ENCODE measurements at regions not wholly inside any gene's neighbourhood (a gene's known extent, or its start where the extent isn't known, plus 50 kb on each side); places are given as distances from the start of the nearest gene placed in this dataset.
"Not testable (repeated sequence)": the region's sequence is repeated elsewhere in the genome, so short reads cannot be mapped to it uniquely, and the experiment has no call there.

DNA sequence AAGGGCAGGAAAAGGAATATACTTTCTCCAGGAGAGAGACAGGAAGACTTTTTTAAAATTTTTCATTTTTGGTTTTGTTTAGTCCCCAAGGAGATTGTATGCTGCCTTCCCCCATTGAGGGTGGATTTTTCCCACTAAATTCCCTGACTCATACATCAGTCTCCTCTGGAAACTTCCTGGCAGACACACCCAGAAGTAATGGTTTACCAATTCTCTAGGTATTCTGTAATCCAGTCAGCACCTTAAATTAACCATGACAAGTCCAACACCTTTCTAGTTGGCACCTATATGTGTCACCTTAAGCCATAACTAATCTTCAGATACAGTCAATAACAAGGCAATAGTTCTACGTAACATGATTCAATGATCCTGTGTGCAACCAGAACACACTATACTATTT, 373.6 kb upstream of the NPAP1 start:
- TF ChIP-seq, protein P1, sequence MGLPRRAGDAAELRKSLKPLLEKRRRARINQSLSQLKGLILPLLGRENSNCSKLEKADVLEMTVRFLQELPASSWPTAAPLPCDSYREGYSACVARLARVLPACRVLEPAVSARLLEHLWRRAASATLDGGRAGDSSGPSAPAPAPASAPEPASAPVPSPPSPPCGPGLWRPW (IDR thresholded peaks at IDR 0.05), result not testable (repeated sequence)
- not testable (repeated sequence) for TF ChIP-seq RNF2 (IDR thresholded peaks at IDR 0.05; ENCODE audit: borderline replicate concordance, low read depth); MYC (IDR thresholded peaks at IDR 0.05; ENCODE audit: borderline replicate concordance, low read length); CTCF (IDR thresholded peaks at IDR 0.05); MAZ (IDR thresholded peaks at IDR 0.05; ENCODE audit: borderline replicate concordance, low read depth, low read length); CBX8 (IDR thresholded peaks at IDR 0.05); JUN (IDR thresholded peaks at IDR 0.05); JUNB (IDR thresholded peaks at IDR 0.05); POLR2A (IDR thresholded peaks at IDR 0.05; ENCODE audit: low read length); TP53 (CRISPR knock-in tag; IDR thresholded peaks at IDR 0.05); PHF8 (IDR thresholded peaks at IDR 0.05; ENCODE audit: borderline replicate concordance, low read depth); HOXA7 (CRISPR knock-in tag; IDR thresholded peaks at IDR 0.05)
